ENCODE measurements at regions not wholly inside any gene's neighbourhood (a gene's known extent, or its start where the extent isn't known, plus 50 kb on each side); places are given as distances from the start of the nearest gene placed in this dataset.

DNA sequence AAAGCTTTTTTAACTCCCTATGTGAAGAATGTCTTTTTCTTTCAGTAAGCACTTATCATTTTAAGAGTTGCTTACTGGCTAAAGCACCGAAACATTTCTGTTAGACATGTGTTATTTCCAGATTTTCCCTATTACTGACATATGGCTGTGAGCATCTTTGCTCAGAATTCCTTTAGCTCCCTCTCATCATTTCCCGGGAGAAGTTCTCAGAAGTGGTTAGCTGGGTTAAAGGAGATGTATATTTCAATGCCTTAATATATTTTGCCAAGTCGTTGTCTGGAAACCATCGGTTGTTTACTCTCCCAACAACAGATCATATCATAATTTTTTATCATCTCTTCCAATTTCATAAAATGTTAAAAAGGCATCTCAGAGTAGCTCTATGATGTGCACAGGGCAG, 396.5 kb downstream of the OCA2 start:
- Histone ChIP-seq H3K27me3 (ENCODE audit: control insufficient read depth, insufficient read depth, low read length) (no peaks in the 10 kb centered on the region), H3K4me3 (ENCODE audit: low read depth, low read length) (no peak overlapping the region), H3K36me3 (ENCODE audit: control insufficient read depth, insufficient read depth, low read length) (no peaks in the 10 kb centered on the region), H3K9ac (ENCODE audit: low read depth, low read length) (no peak overlapping the region), H3K4me1 (ENCODE audit: control insufficient read depth, insufficient read depth, low read length) (no peaks in the 10 kb centered on the region), H3K27ac (ENCODE audit: low read depth, low read length) (no peak overlapping the region), H3K9me3 (ENCODE audit: control insufficient read depth, insufficient read depth, low read length) (no peaks in the 10 kb centered on the region)

DNA sequence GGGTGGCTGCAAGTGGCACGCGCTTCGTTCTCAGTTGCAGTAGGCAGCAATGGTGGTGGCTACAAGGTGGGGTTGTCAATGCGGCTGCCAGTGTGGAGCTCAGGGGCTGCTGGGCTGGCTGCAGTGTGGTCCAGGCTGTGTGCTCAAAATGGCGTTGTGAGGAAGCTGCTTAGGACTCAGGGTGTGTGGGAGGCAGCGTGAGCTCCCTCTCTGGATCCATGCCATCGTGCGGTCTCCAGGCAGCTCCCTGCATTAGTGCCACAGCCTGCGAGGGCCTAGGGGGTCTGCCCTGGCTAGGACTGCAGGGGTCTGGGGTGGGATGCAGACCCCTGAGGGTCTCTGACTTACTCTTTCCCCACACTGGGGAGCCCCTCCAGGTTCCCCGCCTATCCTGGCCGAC, 397.2 kb downstream of the OCA2 start:
- no peaks in the 10 kb centered on the region for H3K36me3 ChIP-seq (ENCODE audit: control insufficient read depth, insufficient read depth, low read length)
- H3K4me3 ChIP-seq (ENCODE audit: low read depth, low read length): no peak overlapping the region
- H3K9me3 ChIP-seq (ENCODE audit: control insufficient read depth, insufficient read depth, low read length): no peaks in the 10 kb centered on the region
- H3K4me1 ChIP-seq (ENCODE audit: control insufficient read depth, insufficient read depth, low read length): no peaks in the 10 kb centered on the region
- no peak overlapping the region for H3K9ac ChIP-seq (ENCODE audit: low read depth, low read length)
- H3K27me3 ChIP-seq (ENCODE audit: control insufficient read depth, insufficient read depth, low read length): no peaks in the 10 kb centered on the region
- H3K27ac ChIP-seq (ENCODE audit: low read depth, low read length): no peak overlapping the region

DNA sequence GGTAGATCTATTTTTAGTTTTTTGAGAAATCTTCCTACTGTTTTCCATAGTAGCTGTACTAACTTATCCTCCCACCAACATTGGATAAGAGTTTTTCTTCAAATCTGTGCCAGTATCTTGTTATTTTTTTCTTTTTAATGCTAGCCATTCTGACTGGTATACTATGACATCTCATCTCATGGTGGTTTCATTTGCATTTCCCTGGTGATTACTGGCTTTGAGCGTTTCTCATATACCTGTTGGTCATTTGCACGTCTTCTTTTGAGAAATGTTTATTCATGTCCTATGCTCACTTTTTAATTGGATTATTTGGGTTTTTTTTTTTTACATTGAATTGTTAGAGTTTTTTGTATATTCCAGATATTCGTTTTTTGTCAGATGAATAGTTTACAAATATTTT, 398.1 kb downstream of the OCA2 start:
- no peak overlapping the region for H3K9ac ChIP-seq (ENCODE audit: low read depth, low read length)
- no peak overlapping the region for H3K27ac ChIP-seq (ENCODE audit: low read depth, low read length)
- no peaks in the 10 kb centered on the region for H3K36me3 ChIP-seq (ENCODE audit: control insufficient read depth, insufficient read depth, low read length)
- no peak overlapping the region for H3K4me3 ChIP-seq (ENCODE audit: low read depth, low read length)
- no peaks in the 10 kb centered on the region for H3K9me3 ChIP-seq (ENCODE audit: control insufficient read depth, insufficient read depth, low read length)
- H3K4me1 ChIP-seq (ENCODE audit: control insufficient read depth, insufficient read depth, low read length): no peaks in the 10 kb centered on the region
- H3K27me3 ChIP-seq (ENCODE audit: control insufficient read depth, insufficient read depth, low read length): no peaks in the 10 kb centered on the region

DNA sequence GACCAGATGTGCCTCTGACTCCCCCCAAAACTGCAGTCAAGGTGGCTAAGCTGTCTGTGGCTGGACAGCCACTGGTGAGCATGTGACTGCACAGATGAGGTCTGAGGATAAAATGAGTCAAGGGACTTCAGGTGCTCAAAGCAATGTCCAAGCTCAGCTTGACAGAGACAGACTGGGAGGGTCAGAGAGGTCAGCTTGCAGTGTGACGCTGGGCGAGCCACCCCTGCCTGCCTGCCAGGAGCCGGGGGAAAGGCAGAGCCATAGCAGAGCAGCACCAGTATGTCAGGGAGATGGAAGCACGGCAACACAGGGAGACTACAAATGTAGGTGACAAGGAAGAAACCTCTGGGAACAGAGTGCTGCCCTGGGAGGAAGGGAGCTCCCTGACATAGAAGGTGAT, 399.4 kb downstream of the OCA2 start:
- no peaks in the 10 kb centered on the region for H3K36me3 ChIP-seq (ENCODE audit: control insufficient read depth, insufficient read depth, low read length)
- H3K27ac ChIP-seq (ENCODE audit: low read depth, low read length): no peak overlapping the region
- H3K9me3 ChIP-seq (ENCODE audit: control insufficient read depth, insufficient read depth, low read length): no peaks in the 10 kb centered on the region
- no peak overlapping the region for H3K4me3 ChIP-seq (ENCODE audit: low read depth, low read length)
- no peaks in the 10 kb centered on the region for H3K27me3 ChIP-seq (ENCODE audit: control insufficient read depth, insufficient read depth, low read length)
- H3K9ac ChIP-seq (ENCODE audit: low read depth, low read length): no peak overlapping the region
- peaks cover 6% of the 10 kb centered on the region for H3K4me1 ChIP-seq (ENCODE audit: control insufficient read depth, insufficient read depth, low read length)

DNA sequence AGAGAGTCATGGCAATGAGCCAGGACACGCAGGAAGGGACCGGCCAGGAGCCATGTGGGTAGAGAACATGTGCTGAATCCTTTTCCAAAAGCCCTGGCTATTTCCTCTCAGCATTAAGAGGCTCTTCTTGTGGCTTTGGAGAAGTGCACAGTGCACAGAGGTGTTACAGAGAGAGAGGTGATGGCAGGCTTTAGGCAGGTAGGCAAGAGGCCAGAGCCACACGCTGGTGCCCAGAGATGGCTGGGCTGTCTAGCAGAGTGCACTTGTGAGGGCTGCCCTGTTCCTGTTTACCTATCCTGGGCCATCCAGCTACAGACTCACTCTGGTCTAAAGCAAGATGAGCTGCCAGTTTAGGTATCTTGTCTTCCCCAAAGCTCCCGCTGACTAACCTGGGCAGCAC, 402.6 kb downstream of the OCA2 start:
- H3K9ac ChIP-seq (ENCODE audit: low read depth, low read length): no peak overlapping the region
- no peaks in the 10 kb centered on the region for H3K36me3 ChIP-seq (ENCODE audit: control insufficient read depth, insufficient read depth, low read length)
- H3K27ac ChIP-seq (ENCODE audit: low read depth, low read length): no peak overlapping the region
- H3K27me3 ChIP-seq (ENCODE audit: control insufficient read depth, insufficient read depth, low read length): no peaks in the 10 kb centered on the region
- 0 out of 2 replicates have a peak, but pooled peaks cover 3% of the 10 kb centered on the region for H3K9me3 ChIP-seq (ENCODE audit: control insufficient read depth, insufficient read depth, low read length)
- no peak overlapping the region for H3K4me3 ChIP-seq (ENCODE audit: low read depth, low read length)
- peaks cover 9% of the 10 kb centered on the region for H3K4me1 ChIP-seq (ENCODE audit: control insufficient read depth, insufficient read depth, low read length)

DNA sequence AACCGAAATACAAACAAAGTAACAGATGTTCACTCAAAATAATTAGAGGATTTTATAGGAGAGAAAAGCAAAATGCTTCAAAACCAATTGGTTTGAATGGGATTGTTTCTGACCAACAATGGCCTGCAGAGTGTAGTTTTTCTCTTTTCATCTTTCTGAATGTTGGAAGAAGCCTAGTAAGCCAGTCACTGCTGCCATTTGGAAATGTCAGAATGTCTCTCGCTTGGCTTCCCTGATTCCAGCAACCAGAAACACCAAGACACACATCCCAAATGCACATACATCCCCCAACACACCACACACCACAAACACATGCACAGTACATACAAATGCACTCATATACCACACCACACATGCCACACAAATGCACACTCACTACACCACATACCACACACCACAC, 403.4 kb downstream of the OCA2 start:
- Histone ChIP-seq H3K27ac (ENCODE audit: low read depth, low read length) (no peak overlapping the region), H3K9ac (ENCODE audit: low read depth, low read length) (no peak overlapping the region), H3K4me3 (ENCODE audit: low read depth, low read length) (no peak overlapping the region), H3K36me3 (ENCODE audit: control insufficient read depth, insufficient read depth, low read length) (no peaks in the 10 kb centered on the region), H3K27me3 (ENCODE audit: control insufficient read depth, insufficient read depth, low read length) (no peaks in the 10 kb centered on the region), H3K4me1 (ENCODE audit: control insufficient read depth, insufficient read depth, low read length) (peaks cover 9% of the 10 kb centered on the region), H3K9me3 (ENCODE audit: control insufficient read depth, insufficient read depth, low read length) (0 out of 2 replicates have a peak, but pooled peaks cover 3% of the 10 kb centered on the region)

DNA sequence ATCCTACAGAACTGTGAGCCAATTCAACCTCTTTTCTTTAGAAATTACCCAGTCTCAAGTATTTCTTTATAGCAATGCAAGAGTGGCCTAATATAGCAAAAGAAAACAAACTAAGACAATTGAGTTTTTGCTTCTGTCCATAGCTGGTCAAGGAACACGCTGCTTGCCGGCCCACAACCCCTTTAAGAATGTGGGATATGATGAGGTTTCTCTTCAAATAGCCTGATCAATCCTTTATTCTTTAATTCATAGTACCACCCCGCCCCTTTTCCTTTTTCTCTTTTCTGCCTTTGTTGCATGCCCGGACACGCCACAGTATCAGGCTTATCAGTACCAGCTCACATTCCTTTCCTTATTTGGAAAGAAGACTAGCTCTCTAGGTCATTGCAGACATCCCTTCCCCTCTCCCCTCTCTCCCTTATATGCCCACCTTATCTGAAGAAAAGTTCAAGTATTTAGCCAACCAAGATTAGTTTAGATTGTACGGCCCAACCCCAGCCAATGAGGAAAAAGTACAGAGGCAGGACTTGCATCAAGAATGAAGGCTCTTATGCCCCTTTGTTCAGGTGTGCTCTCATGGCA, 404.5 kb downstream of the OCA2 start:
- H3K4me1 ChIP-seq (ENCODE audit: control insufficient read depth, insufficient read depth, low read length): peaks cover 9% of the 10 kb centered on the region
- no peaks in the 10 kb centered on the region for H3K36me3 ChIP-seq (ENCODE audit: control insufficient read depth, insufficient read depth, low read length)
- H3K4me3 ChIP-seq (ENCODE audit: low read depth, low read length): no peak overlapping the region
- H3K9me3 ChIP-seq (ENCODE audit: control insufficient read depth, insufficient read depth, low read length): 0 out of 2 replicates have a peak, but pooled peaks cover 3% of the 10 kb centered on the region
- H3K27me3 ChIP-seq (ENCODE audit: control insufficient read depth, insufficient read depth, low read length): no peaks in the 10 kb centered on the region
- no peak overlapping the region for H3K9ac ChIP-seq (ENCODE audit: low read depth, low read length)
- no peak overlapping the region for H3K27ac ChIP-seq (ENCODE audit: low read depth, low read length)

DNA sequence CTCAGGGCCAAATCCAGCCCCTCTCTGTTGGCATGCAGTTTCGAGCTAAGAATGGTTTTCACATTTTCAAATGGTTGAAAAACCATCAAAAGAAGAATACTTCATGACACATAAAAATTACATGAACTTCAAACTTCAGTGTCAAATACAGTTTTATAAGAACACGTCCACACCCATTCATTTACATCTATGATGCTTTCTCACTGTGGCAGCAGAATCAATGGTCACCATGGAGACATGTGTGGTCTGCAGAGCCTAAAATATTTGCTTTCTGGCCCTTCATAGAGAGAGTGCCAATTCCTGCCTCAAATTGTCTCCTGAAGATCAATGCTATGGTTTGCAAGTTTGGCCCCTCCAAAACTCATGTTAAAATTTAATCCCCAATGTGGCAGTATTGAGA, 405.8 kb downstream of the OCA2 start:
- Histone ChIP-seq H3K4me3 (ENCODE audit: low read depth, low read length) (no peak overlapping the region), H3K36me3 (ENCODE audit: control insufficient read depth, insufficient read depth, low read length) (no peaks in the 10 kb centered on the region), H3K27me3 (ENCODE audit: control insufficient read depth, insufficient read depth, low read length) (no peaks in the 10 kb centered on the region), H3K9ac (ENCODE audit: low read depth, low read length) (no peak overlapping the region), H3K4me1 (ENCODE audit: control insufficient read depth, insufficient read depth, low read length) (peaks cover 9% of the 10 kb centered on the region), H3K27ac (ENCODE audit: low read depth, low read length) (no peak overlapping the region), H3K9me3 (ENCODE audit: control insufficient read depth, insufficient read depth, low read length) (0 out of 2 replicates have a peak, but pooled peaks cover 3% of the 10 kb centered on the region)

DNA sequence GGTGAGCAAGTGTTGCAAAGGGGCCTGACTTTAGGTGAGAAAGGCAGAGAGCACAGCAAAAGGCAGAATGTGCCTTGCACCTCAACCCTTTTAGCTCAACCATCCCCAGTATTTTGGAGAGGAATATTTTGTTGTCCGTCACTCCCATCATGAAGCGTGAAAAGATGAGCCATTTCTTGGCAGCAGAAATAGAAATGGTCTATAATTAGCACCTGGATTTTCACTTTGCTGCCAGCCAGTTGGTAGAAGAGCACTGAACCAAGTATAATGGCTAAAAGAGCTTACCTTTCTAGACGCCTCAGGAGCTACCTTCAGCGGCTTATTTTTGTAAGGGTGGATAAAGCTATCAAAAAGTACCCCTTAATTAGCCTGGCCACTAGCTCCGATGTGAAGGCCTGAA, 406.7 kb downstream of the OCA2 start:
- no peak overlapping the region for H3K9ac ChIP-seq (ENCODE audit: low read depth, low read length)
- H3K9me3 ChIP-seq (ENCODE audit: control insufficient read depth, insufficient read depth, low read length): 0 out of 2 replicates have a peak, but pooled peaks cover 3% of the 10 kb centered on the region
- H3K4me3 ChIP-seq (ENCODE audit: low read depth, low read length): no peak overlapping the region
- no peaks in the 10 kb centered on the region for H3K27me3 ChIP-seq (ENCODE audit: control insufficient read depth, insufficient read depth, low read length)
- no peak overlapping the region for H3K27ac ChIP-seq (ENCODE audit: low read depth, low read length)
- H3K4me1 ChIP-seq (ENCODE audit: control insufficient read depth, insufficient read depth, low read length): peaks cover 9% of the 10 kb centered on the region
- H3K36me3 ChIP-seq (ENCODE audit: control insufficient read depth, insufficient read depth, low read length): no peaks in the 10 kb centered on the region

DNA sequence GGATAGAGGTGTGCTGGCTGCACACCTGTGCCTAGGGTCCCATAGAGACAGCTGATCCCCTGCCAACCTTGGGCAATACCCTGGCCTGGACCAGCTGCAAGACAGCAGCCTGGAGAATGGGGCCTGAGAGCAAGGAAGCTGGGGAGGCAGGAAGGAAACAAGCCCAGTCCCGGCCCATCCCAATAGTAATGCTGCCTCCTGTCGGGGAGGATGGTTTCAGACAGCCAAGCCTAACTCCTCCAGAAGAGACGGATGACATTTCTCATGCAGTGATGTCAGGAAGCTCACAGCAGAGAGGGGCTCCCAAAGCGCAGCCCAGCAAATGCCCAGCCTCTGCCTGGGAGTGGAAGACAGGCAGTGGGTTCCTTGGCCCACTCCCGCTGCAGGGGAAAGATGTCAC, 408.8 kb downstream of the OCA2 start:
- Histone ChIP-seq H3K9me3 (ENCODE audit: control insufficient read depth, insufficient read depth, low read length) (0 out of 2 replicates have a peak, but pooled peaks cover 3% of the 10 kb centered on the region), H3K27ac (ENCODE audit: low read depth, low read length) (no peak overlapping the region), H3K4me1 (ENCODE audit: control insufficient read depth, insufficient read depth, low read length) (peaks cover 15% of the 10 kb centered on the region), H3K4me3 (ENCODE audit: low read depth, low read length) (no peak overlapping the region), H3K9ac (ENCODE audit: low read depth, low read length) (no peak overlapping the region), H3K36me3 (ENCODE audit: control insufficient read depth, insufficient read depth, low read length) (no peaks in the 10 kb centered on the region), H3K27me3 (ENCODE audit: control insufficient read depth, insufficient read depth, low read length) (no peaks in the 10 kb centered on the region)

DNA sequence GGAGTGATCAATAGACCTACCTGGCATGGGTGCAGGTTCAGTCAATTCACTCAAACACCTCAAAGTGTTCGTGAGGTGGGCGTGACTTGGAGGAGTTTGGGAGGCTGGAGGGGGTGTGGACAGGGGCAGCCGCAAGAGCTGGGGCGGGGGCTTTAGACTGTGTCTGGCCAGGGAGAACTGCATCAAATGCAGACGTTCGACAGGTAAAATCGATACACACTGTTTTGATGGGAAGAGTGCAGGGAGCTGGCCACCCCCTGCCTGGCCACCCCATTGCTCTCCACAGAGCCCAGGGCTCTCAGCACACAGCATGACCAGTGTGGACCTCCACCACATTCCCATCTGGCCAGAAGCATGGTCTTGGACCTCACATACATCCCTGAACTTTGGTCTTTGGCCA, 412.1 kb downstream of the OCA2 start:
- Histone ChIP-seq H3K27ac (ENCODE audit: low read depth, low read length) (peak overlapping the region; percentile 59), H3K9me3 (ENCODE audit: control insufficient read depth, insufficient read depth, low read length) (no peaks in the 10 kb centered on the region), H3K9ac (ENCODE audit: low read depth, low read length) (no peak overlapping the region), H3K36me3 (ENCODE audit: control insufficient read depth, insufficient read depth, low read length) (no peaks in the 10 kb centered on the region), H3K27me3 (ENCODE audit: control insufficient read depth, insufficient read depth, low read length) (no peaks in the 10 kb centered on the region), H3K4me1 (ENCODE audit: control insufficient read depth, insufficient read depth, low read length) (0 out of 2 replicates have a peak, but pooled peaks cover 7% of the 10 kb centered on the region), H3K4me3 (ENCODE audit: low read depth, low read length) (no peak overlapping the region)
